NCI-H460 (cell line): ENCODE measurements at regions not wholly inside any gene's neighbourhood (a gene's known extent, or its start where the extent isn't known, plus 50 kb on each side); places are given as distances from the start of the nearest gene placed in this dataset.
A peak's percentile ranks its signal among the peaks of the same experiment; 100 is the strongest.

Source experiments
- DNase-seq: peaks from one replicate; pipeline ENCODE4 v3.0.0-alpha.2; 2016; ENCODE audit warnings: low read depth; ENCODE audit errors: extremely low read depth

DNA sequence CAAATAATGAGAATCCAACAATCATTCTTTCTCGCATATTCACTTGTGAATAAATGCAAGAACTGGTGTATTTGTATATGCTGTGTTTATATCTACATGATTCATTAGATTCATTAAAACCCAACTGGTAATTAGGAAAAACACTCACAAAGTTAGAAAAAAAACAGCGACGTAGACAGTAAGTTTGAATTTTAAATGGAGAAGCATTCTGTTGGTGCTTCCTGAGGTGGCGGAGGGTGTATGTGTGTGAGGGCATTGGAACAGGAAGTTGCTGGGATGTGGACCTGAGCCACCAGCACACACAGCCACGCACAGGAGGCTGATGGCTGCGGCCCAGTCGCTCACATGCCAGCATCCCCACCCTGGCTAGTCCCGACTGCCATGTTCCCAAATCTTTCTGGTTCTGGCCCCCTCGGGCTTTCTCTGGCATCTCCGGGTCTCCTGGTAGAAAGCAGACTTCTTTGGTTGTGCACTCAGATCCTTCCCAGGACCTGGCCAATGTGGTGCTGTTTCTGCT is 121.6 kb upstream of the IRF2BP2 start:
- no peak for DNase-seq

DNA sequence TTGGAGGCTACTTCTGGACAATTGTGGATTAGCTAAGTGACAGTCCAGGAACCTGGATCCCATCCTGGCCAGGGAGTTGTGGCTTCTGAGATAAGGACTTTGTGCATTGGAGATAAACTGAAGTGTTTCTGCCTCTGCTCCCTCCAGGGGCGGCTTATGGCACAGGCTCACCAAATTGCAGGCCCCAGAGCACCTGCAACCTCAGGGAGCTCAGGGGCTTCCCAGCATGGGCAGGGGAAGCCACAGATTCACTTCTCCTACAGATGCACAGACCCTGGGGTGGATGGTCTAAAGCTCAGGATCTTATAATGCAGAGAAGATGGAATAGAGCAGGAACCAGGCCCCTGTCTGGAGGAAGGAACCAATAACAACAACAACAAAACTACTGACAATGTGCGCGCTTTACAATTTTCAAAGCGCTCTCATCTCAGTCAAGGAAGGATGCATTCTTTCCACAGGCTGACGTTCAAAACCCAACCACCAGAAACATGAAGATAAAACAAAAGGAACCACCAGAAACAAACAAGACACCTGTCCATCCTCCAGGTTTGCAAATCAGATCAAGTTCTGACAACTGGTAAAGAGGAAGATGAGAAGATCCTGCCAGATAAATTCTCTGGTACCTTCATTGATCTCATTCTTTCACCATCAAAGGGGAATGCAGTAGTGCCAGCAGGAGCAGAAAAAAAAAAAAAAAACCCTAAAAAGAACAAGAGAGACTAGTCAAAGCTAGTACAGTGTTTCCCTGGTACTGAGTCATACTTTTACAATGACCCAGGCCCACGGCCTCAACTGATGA is 121.0 kb upstream of the IRF2BP2 start:
- DNase-seq: no peak

DNA sequence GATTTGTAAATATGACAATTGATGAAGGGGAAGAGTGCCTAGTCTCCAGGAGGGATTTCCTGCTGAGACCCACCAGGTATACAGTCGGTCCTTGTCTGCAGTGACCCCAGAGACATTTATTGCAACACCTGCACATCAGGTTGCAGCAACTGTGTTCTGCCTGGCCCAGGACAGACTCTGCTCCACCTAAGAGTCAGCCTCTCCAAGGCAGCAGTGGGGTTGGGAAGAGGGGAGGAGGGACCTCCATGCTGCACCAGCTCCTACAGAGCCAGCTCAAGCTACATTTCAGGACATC is 120.4 kb upstream of the IRF2BP2 start:
- DNase-seq: no peak

DNA sequence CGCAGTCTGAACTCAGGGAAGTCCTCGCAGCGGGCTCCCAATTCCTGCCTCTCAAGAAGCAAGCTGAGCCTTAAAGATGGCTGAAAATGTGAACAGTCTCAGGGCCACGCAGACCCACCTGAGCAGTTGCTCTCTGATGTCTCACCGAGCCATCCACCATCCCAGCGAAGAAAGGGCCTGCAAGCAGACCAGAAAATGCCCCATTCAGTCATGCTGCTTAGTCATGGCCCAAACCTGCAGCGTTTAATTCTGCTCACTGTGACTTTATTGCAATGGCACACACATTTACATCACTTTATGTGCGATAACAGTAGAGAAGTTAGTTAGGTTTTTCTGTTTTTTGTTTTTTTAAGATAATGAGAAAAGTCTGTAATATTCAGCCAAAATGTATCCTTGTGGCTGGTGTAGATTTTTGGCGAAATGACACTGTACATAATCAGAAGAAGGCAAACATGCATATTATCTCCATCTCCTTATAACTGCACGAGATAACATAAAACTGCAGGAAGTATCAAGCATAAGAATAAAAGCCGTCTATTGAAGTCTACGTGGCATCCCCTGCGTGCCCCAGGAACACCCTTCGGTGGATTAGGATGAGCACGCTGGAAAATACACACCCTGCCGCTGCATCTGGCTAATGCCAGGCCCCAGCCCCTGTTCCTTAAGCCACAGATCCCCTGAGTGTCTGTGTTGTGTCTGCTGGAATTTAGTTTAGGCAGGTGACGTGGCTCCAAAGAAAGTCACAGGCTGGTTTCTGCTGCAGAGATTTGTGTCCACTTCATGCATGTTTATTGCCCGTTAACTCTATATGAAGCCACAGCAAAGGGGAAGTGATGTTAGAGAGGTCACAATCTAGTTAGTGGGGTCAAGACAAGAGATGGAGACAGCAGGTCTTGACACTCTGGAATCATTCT is 119.8 kb upstream of the IRF2BP2 start:
- DNase-seq: no peak

DNA sequence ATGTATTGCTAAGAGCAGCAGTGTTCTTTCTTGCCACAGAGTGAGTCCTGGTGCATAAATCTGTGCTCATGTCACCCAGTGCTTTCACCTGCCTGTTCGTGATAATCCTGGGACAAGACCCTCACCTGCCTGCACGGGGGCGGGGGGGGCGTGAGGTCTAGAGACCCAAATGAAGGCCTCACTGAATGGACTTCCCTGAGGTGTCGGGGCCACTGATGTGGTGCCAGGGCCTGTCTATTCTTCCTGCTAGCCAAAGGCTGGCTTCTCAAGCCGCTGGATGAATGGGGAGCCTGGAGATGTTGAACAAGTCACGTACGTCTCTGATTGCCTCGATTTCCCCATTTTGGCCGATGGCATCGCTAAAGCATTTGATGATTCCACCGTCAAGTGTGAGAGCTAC is 118.8 kb upstream of the IRF2BP2 start:
- DNase-seq: no peak

GRCh38 chr1:234727018-234727940 is 117.3 kb upstream of the IRF2BP2 start:
- no peak for DNase-seq

DNA sequence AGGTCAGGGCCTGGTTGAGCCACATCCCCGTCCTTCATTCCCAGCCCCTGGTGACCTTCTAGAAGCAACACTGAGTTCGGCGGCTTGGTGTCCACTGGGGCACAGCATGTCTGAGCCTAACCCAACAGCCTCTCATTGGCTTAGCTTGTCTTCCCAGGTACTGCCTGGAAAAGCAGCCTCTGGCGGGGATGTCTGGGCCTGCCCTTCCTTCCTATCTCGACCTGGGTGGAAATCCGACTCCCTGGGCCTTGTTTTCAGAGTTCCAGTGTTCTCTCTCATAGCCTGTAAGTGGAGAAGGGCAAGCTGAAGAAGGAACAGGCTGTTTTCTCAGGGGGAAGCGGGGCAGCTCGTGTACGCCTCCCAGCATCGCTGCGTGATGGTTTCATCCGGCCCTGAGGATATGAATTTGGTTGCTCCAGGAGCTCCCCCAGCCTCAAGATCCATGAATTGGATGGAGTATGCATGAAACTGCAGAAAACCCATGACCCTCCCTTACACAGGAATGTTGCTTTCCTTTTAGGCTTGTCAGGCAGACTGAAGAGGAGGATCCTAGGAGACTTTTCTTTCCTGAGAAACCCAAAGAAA is 116.5 kb upstream of the IRF2BP2 start:
- no peak for DNase-seq

GRCh38 chr1:234725177-234726132 is 115.5 kb upstream of the IRF2BP2 start:
- DNase-seq: no peak

DNA sequence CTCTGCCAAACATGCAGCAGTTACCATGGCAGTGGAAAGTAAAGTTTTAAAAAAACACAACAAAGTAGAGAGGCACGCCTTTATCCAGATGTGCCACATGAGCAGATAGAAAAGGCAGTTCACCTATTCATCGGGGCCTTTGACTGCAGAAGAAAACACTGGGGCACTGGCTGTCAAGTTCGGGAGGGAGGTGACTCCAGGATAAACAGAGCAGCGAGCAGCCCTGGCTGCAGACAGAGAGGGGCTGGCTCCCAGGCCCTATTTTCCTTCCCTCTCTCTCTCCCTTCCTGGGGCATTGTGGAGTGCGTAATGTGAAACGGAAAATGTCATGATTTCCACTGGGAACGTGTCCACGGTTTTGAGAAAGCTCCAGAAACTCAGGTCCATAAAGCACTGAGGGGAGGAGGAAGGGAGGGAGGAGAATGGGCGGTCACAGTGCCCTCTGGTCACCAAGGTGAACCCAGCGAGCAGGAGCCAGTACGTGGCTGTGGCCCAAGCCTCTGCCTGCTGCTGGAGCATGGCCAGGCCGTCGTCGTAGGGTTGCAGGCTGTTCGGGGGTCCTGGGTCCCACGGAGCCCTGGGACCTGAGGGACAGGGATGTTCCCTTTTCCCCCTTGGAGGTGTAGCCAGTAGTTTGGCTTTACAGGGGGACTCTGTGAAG is 114.7 kb upstream of the IRF2BP2 start:
- no peak for DNase-seq

GRCh38 chr1:234722904-234723720 is 113.1 kb upstream of the IRF2BP2 start:
- peak; percentile 50 for DNase-seq

- DNase-seq: no peak
Measured at GRCh38 chr1:234722270-234722704, 112.3 kb upstream of the IRF2BP2 start.

- no peak for DNase-seq
Measured at GRCh38 chr1:234721476-234722269, 111.7 kb upstream of the IRF2BP2 start.

DNA sequence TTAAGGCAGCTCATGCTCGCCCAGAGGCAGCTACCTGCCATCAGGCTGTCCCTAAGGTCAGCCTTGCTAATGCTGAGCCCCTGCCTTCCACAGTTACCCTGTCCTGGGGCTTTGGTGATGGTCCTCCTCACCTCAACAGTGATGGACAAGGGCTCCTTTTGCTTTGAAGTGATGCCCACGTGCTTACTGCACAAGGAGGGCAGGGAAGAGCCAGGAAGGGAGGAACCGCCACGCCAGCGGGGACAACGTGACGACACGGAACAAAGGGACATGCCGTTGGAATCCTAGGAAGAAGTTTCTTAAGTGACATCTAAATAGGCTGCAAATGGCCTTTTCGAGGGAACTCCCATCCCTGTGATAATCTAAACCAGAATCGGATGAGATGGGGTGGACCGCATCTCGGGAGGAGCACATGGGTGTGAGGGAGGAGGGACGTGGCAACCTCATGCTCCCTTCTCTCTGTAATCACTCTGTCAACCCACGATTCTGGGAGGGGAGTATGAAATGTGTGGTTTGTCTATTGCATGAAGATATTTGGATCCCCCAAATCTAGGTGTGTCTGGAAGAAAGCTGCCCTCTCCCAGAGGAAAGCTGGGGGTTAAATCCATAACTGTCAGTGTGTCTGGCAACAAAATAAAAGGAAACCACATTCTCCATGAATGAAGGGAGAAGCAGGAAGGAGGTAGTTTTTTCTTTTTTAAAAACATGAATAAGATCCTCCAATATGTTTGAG is 110.9 kb upstream of the IRF2BP2 start:
- DNase-seq: no peak

- no peak for DNase-seq
Measured at GRCh38 chr1:234719454-234720251, 109.7 kb upstream of the IRF2BP2 start.
